SK-N-SH treated with all-trans-retinoic acid at 6 μM for 48 hours (cell line): ENCODE measurements at regions not wholly inside any gene's neighbourhood (a gene's known extent, or its start where the extent isn't known, plus 50 kb on each side); places are given as distances from the start of the nearest gene placed in this dataset.

Experiments
- ATAC-seq: fragments of 200-7000 bp; cut with Tn5 transposase; 3 replicates; pipeline ENCODE4 v1.9.1; 2020; ENCODE audit warnings: mild to moderate bottlenecking, moderate library complexity
- ARNTL ChIP-seq: fragments of 450-650 bp; formaldehyde crosslinking; IDR thresholded peaks from 2 replicates; pipeline ENCODE4 v1.5.0; 2020; ENCODE audit warnings: low read depth, mild to moderate bottlenecking, moderate library complexity, borderline replicate concordance
- BACH2 ChIP-seq: fragments of 250-450 bp; sonication (Bioruptor Pico); IDR thresholded peaks from 2 replicates; pipeline ENCODE4 v1.9.0; 2021; ENCODE audit warnings: mild to moderate bottlenecking, borderline replicate concordance
- CSDC2 ChIP-seq: fragments of 250-450 bp; sonication (Bioruptor Pico); IDR thresholded peaks from 2 replicates; pipeline ENCODE4 v1.5.0; 2020; ENCODE audit warnings: mild to moderate bottlenecking, moderate library complexity
- ESRRG ChIP-seq: fragments of 250-450 bp; sonication (Bioruptor Pico); IDR thresholded peaks from 2 replicates; pipeline ENCODE4 v1.6.1; 2021; ENCODE audit warnings: mild to moderate bottlenecking
- GLIS3 ChIP-seq: fragments of 250-450 bp; sonication (Bioruptor Pico); IDR thresholded peaks from 2 replicates; pipeline ENCODE4 v1.5.0; 2020; ENCODE audit warnings: mild to moderate bottlenecking, moderate library complexity
- ISL1 ChIP-seq: fragments of 250-450 bp; sonication (Bioruptor Pico); IDR thresholded peaks from 2 replicates; pipeline ENCODE4 v2.1.2; 2022; ENCODE audit warnings: mild to moderate bottlenecking, moderate library complexity
- OSR1 ChIP-seq: fragments of 250-450 bp; sonication (Bioruptor Pico); IDR thresholded peaks from 2 replicates; pipeline ENCODE4 v1.8.0; 2022; ENCODE audit warnings: moderate library complexity, mild to moderate bottlenecking, inconsistent platforms
- PPARA ChIP-seq: fragments of 250-450 bp; sonication (Bioruptor Pico); IDR thresholded peaks from 2 replicates; pipeline ENCODE4 v1.5.0; 2020; ENCODE audit warnings: mild to moderate bottlenecking, borderline replicate concordance
- RARB ChIP-seq: fragments of 250-450 bp; sonication (Bioruptor Pico); IDR thresholded peaks from 2 replicates; pipeline ENCODE4 v1.8.0; 2021; ENCODE audit warnings: mild to moderate bottlenecking, moderate library complexity
- SNAI2 ChIP-seq: fragments of 250-450 bp; sonication (Bioruptor Pico); IDR thresholded peaks from 2 replicates; pipeline ENCODE4 v1.5.0; 2020; ENCODE audit warnings: mild to moderate bottlenecking, moderate library complexity
- TCF4 ChIP-seq: fragments of 250-450 bp; sonication (Bioruptor Pico); IDR thresholded peaks from 2 replicates; pipeline ENCODE4 v1.8.0; 2021; ENCODE audit warnings: mild to moderate bottlenecking, moderate library complexity, borderline replicate concordance
- TOX ChIP-seq: fragments of 250-450 bp; sonication (Bioruptor Pico); IDR thresholded peaks from 2 replicates; pipeline ENCODE4 v1.8.0; 2021; ENCODE audit warnings: mild to moderate bottlenecking, moderate library complexity, borderline replicate concordance
- TSHZ2 ChIP-seq: fragments of 250-450 bp; sonication (Bioruptor Pico); IDR thresholded peaks from 2 replicates; pipeline ENCODE4 v1.5.0; 2020; ENCODE audit warnings: mild to moderate bottlenecking, moderate library complexity
- ZC3H10 ChIP-seq: fragments of 250-450 bp; sonication (Bioruptor Pico); IDR thresholded peaks from 2 replicates; pipeline ENCODE4 v1.5.1; 2021; ENCODE audit warnings: mild to moderate bottlenecking, moderate library complexity
- ZFP3 ChIP-seq: fragments of 250-450 bp; sonication (Bioruptor Pico); IDR thresholded peaks from 2 replicates; pipeline ENCODE4 v1.5.0; 2020; ENCODE audit warnings: mild to moderate bottlenecking, moderate library complexity
- ZFP30 ChIP-seq: fragments of 450-650 bp; formaldehyde crosslinking; IDR thresholded peaks from 2 replicates; pipeline ENCODE4 v1.5.0; 2022; ENCODE audit warnings: mild to moderate bottlenecking, moderate library complexity
- ZNF565 ChIP-seq: fragments of 450-650 bp; formaldehyde crosslinking; conservative IDR thresholded peaks from 2 replicates; pipeline ENCODE4 v1.5.0; 2020; ENCODE audit warnings: low read depth, mild to moderate bottlenecking, moderate library complexity
- ZNF70 ChIP-seq: fragments of 450-650 bp; formaldehyde crosslinking; IDR thresholded peaks from 2 replicates; pipeline ENCODE4 v1.5.0; 2020; ENCODE audit warnings: mild to moderate bottlenecking, moderate library complexity
- ZNF8 ChIP-seq: fragments of 450-650 bp; formaldehyde crosslinking; IDR thresholded peaks from 2 replicates; pipeline ENCODE4 v1.5.0; 2020; ENCODE audit warnings: mild to moderate bottlenecking, moderate library complexity
- TF ChIP-seq, protein P1 (sequence below): fragments of 250-450 bp; sonication (Bioruptor Pico); IDR thresholded peaks from 2 replicates; pipeline ENCODE4 v1.8.0; 2020; ENCODE audit warnings: mild to moderate bottlenecking, moderate library complexity, borderline replicate concordance
- TF ChIP-seq, protein P2 (sequence below): fragments of 250-450 bp; sonication (Bioruptor Pico); IDR thresholded peaks from 2 replicates; pipeline ENCODE4 v1.5.1; 2021; ENCODE audit warnings: mild to moderate bottlenecking, moderate library complexity
- TF ChIP-seq, protein P3 (sequence below): fragments of 250-450 bp; sonication (Bioruptor Pico); IDR thresholded peaks from 2 replicates; pipeline ENCODE4 v1.8.0; 2021; ENCODE audit warnings: low read depth, mild to moderate bottlenecking, moderate library complexity, borderline replicate concordance
- TF ChIP-seq, protein P4 (sequence below): fragments of 250-450 bp; sonication (Bioruptor Pico); IDR thresholded peaks from 2 replicates; pipeline ENCODE4 v1.5.1; 2020; ENCODE audit warnings: low read depth, mild to moderate bottlenecking, moderate library complexity

GRCh38 chr2:51575181-51575580, 543.2 kb upstream of the NRXN1 start:
- TF ChIP-seq CSDC2 (CRISPR knock-in tag) (no peak), ARNTL (CRISPR knock-in tag) (no peak), GLIS3 (no peak), ZFP30 (CRISPR knock-in tag) (no peak), PPARA (no peak), ZNF70 (CRISPR knock-in tag) (no peak), ESRRG (CRISPR knock-in tag) (no peak), ZC3H10 (CRISPR knock-in tag) (no peak), OSR1 (no peak), ISL1 (CRISPR knock-in tag) (no peak), ZNF565 (no peak), RARB (CRISPR knock-in tag) (no peak), ZFP3 (CRISPR knock-in tag) (no peak), TCF4 (CRISPR knock-in tag) (no peak), SNAI2 (CRISPR knock-in tag) (no peak), TOX (CRISPR knock-in tag) (no peak)
- TF ChIP-seq, protein P1, sequence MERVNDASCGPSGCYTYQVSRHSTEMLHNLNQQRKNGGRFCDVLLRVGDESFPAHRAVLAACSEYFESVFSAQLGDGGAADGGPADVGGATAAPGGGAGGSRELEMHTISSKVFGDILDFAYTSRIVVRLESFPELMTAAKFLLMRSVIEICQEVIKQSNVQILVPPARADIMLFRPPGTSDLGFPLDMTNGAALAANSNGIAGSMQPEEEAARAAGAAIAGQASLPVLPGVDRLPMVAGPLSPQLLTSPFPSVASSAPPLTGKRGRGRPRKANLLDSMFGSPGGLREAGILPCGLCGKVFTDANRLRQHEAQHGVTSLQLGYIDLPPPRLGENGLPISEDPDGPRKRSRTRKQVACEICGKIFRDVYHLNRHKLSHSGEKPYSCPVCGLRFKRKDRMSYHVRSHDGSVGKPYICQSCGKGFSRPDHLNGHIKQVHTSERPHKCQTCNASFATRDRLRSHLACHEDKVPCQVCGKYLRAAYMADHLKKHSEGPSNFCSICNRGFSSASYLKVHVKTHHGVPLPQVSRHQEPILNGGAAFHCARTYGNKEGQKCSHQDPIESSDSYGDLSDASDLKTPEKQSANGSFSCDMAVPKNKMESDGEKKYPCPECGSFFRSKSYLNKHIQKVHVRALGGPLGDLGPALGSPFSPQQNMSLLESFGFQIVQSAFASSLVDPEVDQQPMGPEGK (CRISPR knock-in tag) = no peak
- TF ChIP-seq, protein P2, sequence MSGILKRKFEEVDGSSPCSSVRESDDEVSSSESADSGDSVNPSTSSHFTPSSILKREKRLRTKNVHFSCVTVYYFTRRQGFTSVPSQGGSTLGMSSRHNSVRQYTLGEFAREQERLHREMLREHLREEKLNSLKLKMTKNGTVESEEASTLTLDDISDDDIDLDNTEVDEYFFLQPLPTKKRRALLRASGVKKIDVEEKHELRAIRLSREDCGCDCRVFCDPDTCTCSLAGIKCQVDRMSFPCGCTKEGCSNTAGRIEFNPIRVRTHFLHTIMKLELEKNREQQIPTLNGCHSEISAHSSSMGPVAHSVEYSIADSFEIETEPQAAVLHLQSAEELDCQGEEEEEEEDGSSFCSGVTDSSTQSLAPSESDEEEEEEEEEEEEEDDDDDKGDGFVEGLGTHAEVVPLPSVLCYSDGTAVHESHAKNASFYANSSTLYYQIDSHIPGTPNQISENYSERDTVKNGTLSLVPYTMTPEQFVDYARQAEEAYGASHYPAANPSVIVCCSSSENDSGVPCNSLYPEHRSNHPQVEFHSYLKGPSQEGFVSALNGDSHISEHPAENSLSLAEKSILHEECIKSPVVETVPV (CRISPR knock-in tag) = no peak
- TF ChIP-seq, protein P3, sequence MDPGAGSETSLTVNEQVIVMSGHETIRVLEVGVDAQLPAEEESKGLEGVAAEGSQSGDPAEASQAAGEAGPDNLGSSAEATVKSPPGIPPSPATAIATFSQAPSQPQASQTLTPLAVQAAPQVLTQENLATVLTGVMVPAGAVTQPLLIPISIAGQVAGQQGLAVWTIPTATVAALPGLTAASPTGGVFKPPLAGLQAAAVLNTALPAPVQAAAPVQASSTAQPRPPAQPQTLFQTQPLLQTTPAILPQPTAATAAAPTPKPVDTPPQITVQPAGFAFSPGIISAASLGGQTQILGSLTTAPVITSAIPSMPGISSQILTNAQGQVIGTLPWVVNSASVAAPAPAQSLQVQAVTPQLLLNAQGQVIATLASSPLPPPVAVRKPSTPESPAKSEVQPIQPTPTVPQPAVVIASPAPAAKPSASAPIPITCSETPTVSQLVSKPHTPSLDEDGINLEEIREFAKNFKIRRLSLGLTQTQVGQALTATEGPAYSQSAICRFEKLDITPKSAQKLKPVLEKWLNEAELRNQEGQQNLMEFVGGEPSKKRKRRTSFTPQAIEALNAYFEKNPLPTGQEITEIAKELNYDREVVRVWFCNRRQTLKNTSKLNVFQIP (CRISPR knock-in tag) = no peak
- TF ChIP-seq, all 23 proteins: peak for 0
- no peak for ATAC-seq

DNA sequence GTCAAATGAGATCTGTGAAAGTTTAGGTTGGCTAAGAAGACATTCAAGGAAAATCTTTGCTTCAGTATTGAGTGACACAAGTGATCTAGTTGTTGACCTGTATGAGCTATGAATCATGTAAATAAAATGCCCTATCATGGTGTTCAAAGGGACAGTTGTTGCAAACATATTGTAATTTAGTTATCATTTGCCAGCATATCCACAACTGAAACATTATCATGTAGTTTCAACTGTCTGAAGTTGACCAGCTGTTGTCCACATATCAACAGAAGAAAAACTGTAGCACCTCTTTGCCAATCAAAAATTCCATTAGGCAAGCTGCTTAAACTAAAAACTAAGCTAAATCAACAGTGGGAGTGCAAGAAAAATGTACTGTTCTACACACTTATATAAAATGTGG, 527.1 kb upstream of the NRXN1 start:
- no peak for TF ChIP-seq ESRRG (CRISPR knock-in tag)
- no peak for TF ChIP-seq PPARA
- TF ChIP-seq, protein P2 (CRISPR knock-in tag) = no peak
- no peak for TF ChIP-seq ZNF565
- no peak for TF ChIP-seq OSR1
- no peak for TF ChIP-seq TCF4 (CRISPR knock-in tag)
- TF ChIP-seq TSHZ2 (CRISPR knock-in tag) = no peak
- no peak for TF ChIP-seq ZNF8 (CRISPR knock-in tag)
- no peak for TF ChIP-seq ARNTL (CRISPR knock-in tag)
- TF ChIP-seq, protein P1 (CRISPR knock-in tag) = no peak
- no peak for TF ChIP-seq BACH2
- no peak for TF ChIP-seq RARB (CRISPR knock-in tag)
- no peak for TF ChIP-seq ZFP3 (CRISPR knock-in tag)
- TF ChIP-seq, protein P4, sequence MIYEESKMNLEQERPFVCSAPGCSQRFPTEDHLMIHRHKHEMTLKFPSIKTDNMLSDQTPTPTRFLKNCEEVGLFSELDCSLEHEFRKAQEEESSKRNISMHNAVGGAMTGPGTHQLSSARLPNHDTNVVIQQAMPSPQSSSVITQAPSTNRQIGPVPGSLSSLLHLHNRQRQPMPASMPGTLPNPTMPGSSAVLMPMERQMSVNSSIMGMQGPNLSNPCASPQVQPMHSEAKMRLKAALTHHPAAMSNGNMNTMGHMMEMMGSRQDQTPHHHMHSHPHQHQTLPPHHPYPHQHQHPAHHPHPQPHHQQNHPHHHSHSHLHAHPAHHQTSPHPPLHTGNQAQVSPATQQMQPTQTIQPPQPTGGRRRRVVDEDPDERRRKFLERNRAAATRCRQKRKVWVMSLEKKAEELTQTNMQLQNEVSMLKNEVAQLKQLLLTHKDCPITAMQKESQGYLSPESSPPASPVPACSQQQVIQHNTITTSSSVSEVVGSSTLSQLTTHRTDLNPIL (CRISPR knock-in tag) = no peak
- TF ChIP-seq ZNF70 (CRISPR knock-in tag) = no peak
- TF ChIP-seq ISL1 (CRISPR knock-in tag) = no peak
- TF ChIP-seq, all 23 proteins: peak for 0
- no peak for ATAC-seq
